ENCODE measurements at regions not wholly inside any gene's neighbourhood (a gene's known extent, or its start where the extent isn't known, plus 50 kb on each side); places are given as distances from the start of the nearest gene placed in this dataset.

DNA sequence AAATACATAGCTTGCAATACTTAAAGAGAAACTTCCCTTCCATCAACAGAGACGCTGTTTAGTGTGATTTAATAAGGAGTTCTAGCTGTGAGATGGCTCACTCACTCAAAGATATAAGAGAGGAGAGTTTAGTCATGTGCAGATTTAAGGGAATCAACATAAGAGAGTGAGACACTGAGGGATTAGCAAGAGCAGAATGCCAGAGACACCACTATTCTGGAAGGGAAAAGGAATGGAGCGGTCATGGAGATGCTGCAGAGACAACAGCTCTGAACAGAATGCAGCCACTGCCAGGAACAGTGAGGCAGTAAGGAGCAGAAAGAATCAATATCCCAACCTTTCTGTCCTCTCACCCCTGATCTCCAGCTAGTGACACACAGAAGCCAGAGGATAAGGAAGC, 248.8 kb downstream of the MBNL1 start:
- H3K9me1 ChIP-seq (replicated peaks; ENCODE audit: control insufficient read depth, extremely low read depth, insufficient read depth, low read length) = no peaks in the 10 kb centered on the region

More for the DNA sequence above, 248.8 kb downstream of the MBNL1 start:
- Histone ChIP-seq H3K27ac (ENCODE audit: insufficient read depth, low read depth, low read length) (no peak overlapping the region), H3K27me3 (ENCODE audit: control insufficient read depth in 2 of 2, insufficient read depth in 2 of 2, low read length in 2 of 2) (no peaks in the 10 kb centered on the region), H3K4me1 (ENCODE audit: control insufficient read depth, extremely low read depth, insufficient read depth, low read length) (no peaks in the 10 kb centered on the region), H3K4me3 (replicated peaks in 1 of 3; ENCODE audit: insufficient read depth in 1 of 3, low read depth in 1 of 3, low read length in 3 of 3) (no peak overlapping the region), H4K20me1 (replicated peaks; ENCODE audit: control insufficient read depth, extremely low read depth, insufficient read depth, low read length) (no peaks in the 10 kb centered on the region), H3K79me2 (ENCODE audit: control insufficient read depth, insufficient read depth, low read length) (no peaks in the 10 kb centered on the region), H3K9ac (replicated peaks; ENCODE audit: extremely low read depth, insufficient read depth, low read length) (no peak overlapping the region), H3K4me2 (ENCODE audit: insufficient read depth, low read length) (no peak overlapping the region), H3K9me3 (replicated peaks; ENCODE audit: control insufficient read depth, insufficient read depth, low read length) (no peaks in the 10 kb centered on the region), H2AFZ (ENCODE audit: low read depth, low read length) (no peak overlapping the region), H3K36me3 (ENCODE audit: control insufficient read depth in 2 of 2, extremely low read depth in 1 of 2, insufficient read depth in 2 of 2, low read length in 2 of 2) (no peaks in the 10 kb centered on the region)
- FAIRE-seq = no peak
- TF ChIP-seq GATA2 (IDR thresholded peaks at IDR 0.05; ENCODE audit: insufficient read depth, insufficient read length, low read depth, low read length) (no peak), MAX (IDR thresholded peaks at IDR 0.05; ENCODE audit: insufficient read depth, insufficient read length) (no peak), EZH2 (IDR thresholded peaks at IDR 0.05; ENCODE audit: borderline replicate concordance, low read depth, low read length, severe bottlenecking) (no peak), MYC (IDR thresholded peaks at IDR 0.05; ENCODE audit: low read depth, low read length) (no peak), POLR2A (IDR thresholded peaks at IDR 0.05; ENCODE audit: low read depth, low read length) (no peak), JUN (IDR thresholded peaks at IDR 0.05; ENCODE audit: borderline replicate concordance, insufficient read depth, insufficient read length, low read depth) (no peak), POLR2AphosphoS5 (IDR thresholded peaks at IDR 0.05; ENCODE audit: insufficient read depth, low read depth, low read length) (no peak)
- TF ChIP-seq, protein P1, sequence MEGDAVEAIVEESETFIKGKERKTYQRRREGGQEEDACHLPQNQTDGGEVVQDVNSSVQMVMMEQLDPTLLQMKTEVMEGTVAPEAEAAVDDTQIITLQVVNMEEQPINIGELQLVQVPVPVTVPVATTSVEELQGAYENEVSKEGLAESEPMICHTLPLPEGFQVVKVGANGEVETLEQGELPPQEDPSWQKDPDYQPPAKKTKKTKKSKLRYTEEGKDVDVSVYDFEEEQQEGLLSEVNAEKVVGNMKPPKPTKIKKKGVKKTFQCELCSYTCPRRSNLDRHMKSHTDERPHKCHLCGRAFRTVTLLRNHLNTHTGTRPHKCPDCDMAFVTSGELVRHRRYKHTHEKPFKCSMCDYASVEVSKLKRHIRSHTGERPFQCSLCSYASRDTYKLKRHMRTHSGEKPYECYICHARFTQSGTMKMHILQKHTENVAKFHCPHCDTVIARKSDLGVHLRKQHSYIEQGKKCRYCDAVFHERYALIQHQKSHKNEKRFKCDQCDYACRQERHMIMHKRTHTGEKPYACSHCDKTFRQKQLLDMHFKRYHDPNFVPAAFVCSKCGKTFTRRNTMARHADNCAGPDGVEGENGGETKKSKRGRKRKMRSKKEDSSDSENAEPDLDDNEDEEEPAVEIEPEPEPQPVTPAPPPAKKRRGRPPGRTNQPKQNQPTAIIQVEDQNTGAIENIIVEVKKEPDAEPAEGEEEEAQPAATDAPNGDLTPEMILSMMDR (IDR thresholded peaks at IDR 0.05; ENCODE audit: extremely low read depth in 1 of 2, insufficient read depth in 1 of 2, low read depth in 1 of 2, low read length in 2 of 2) = no peak
- POLR2A ChIA-PET = no interaction called here
- BruUV-seq (replicated peaks) = no TSS peak
- no peak for DNase-seq (ENCODE audit: low read depth, low spot score)
- intact Hi-C loops (cut with micrococcal nuclease) (no loop called here), dilution Hi-C loops (cut with MboI; ENCODE audit: extremely low pct_ligation_motif_present, low sequenced_read_pairs) (no loop called here)
- CTCF ChIA-PET = interaction anchor here (0.7 kb wide), 1 partner anchor 17 kb away, joined by 3 read pairs; no protein-coding TSS in a partner anchor

Data from endothelial cell of umbilical vein (primary cell).